ENCODE measurements at regions not wholly inside any gene's neighbourhood (a gene's known extent, or its start where the extent isn't known, plus 50 kb on each side); places are given as distances from the start of the nearest gene placed in this dataset.
"Not testable (repeated sequence)": the region's sequence is repeated elsewhere in the genome, so short reads cannot be mapped to it uniquely, and the experiment has no call there.

DNA sequence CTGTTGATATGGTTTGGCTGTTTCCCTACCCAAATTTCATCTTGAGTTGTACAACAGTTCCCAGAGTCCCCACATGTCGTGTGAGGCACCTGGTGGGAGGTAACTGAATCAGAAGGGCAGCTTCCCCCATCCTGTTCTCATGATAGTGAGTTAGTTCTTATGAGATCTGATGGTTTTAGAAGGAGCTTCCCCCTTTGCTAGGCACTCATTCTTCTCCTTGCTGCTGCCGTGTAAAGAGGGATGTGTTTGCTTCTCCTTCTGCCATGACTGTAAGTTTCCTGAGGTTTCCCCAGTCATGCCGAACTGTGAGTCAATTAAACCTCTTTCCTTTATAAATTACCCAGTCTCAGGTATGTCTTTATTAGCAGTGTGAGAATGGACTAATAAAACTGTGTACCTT lies 54.7 kb upstream of the PPARGC1A start:
- TF ChIP-seq, protein P1, sequence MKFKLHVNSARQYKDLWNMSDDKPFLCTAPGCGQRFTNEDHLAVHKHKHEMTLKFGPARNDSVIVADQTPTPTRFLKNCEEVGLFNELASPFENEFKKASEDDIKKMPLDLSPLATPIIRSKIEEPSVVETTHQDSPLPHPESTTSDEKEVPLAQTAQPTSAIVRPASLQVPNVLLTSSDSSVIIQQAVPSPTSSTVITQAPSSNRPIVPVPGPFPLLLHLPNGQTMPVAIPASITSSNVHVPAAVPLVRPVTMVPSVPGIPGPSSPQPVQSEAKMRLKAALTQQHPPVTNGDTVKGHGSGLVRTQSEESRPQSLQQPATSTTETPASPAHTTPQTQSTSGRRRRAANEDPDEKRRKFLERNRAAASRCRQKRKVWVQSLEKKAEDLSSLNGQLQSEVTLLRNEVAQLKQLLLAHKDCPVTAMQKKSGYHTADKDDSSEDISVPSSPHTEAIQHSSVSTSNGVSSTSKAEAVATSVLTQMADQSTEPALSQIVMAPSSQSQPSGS (CRISPR knock-in tag; IDR thresholded peaks at IDR 0.05; ENCODE audit: borderline replicate concordance, low read depth): not testable (repeated sequence)
- TF ChIP-seq TEAD1 (CRISPR knock-in tag; IDR thresholded peaks at IDR 0.05); ZBTB21 (CRISPR knock-in tag; IDR thresholded peaks at IDR 0.05; ENCODE audit: borderline replicate concordance); ZNF263 (CRISPR knock-in tag; IDR thresholded peaks at IDR 0.05; ENCODE audit: low read depth); NFE2L1 (CRISPR knock-in tag; IDR thresholded peaks at IDR 0.05): not testable (repeated sequence)
- TF ChIP-seq, protein P2, sequence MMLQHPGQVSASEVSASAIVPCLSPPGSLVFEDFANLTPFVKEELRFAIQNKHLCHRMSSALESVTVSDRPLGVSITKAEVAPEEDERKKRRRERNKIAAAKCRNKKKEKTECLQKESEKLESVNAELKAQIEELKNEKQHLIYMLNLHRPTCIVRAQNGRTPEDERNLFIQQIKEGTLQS (CRISPR knock-in tag; conservative IDR thresholded peaks at IDR 0.05): not testable (repeated sequence)
- TF ChIP-seq, protein P3, sequence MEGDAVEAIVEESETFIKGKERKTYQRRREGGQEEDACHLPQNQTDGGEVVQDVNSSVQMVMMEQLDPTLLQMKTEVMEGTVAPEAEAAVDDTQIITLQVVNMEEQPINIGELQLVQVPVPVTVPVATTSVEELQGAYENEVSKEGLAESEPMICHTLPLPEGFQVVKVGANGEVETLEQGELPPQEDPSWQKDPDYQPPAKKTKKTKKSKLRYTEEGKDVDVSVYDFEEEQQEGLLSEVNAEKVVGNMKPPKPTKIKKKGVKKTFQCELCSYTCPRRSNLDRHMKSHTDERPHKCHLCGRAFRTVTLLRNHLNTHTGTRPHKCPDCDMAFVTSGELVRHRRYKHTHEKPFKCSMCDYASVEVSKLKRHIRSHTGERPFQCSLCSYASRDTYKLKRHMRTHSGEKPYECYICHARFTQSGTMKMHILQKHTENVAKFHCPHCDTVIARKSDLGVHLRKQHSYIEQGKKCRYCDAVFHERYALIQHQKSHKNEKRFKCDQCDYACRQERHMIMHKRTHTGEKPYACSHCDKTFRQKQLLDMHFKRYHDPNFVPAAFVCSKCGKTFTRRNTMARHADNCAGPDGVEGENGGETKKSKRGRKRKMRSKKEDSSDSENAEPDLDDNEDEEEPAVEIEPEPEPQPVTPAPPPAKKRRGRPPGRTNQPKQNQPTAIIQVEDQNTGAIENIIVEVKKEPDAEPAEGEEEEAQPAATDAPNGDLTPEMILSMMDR (IDR thresholded peaks at IDR 0.05): not testable (repeated sequence)
